Skin of body (tissue), 1 donor: ENCODE measurements at regions not wholly inside any gene's neighbourhood (a gene's known extent, or its start where the extent isn't known, plus 50 kb on each side); places are given as distances from the start of the nearest gene placed in this dataset.

Experiments
- DNase-seq: peaks from one replicate; lab custom pipeline; 2025; lab: John Stamatoyannopoulos, UW

- peak; percentile 70 for DNase-seq
Measured at GRCh38 chr14:61941421-61942150, 179.4 kb downstream of the SNAPC1 start.

DNA sequence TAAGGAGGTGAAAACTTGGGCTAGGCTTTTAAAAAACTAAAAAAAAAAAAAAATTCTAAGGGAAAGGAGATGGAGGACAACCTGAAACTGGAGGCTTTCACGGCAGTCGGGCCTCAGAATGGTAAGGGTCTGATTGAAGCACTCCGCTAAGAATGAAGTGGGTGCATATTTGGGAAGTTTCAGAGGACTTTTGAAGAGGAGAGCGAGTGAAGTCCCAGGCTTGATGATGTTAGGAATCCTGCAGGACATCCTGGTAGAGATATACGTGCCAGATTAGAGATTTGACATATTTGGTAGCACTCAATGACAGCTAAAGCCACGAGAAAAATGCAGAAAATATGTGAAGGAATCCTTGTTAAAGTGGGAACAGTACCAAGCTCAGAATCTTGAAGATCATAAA, 186.2 kb downstream of the SNAPC1 start:
- DNase-seq = no peak

GRCh38 chr14:61950340-61950739, 188.1 kb downstream of the SNAPC1 start:
- no peak for DNase-seq

- DNase-seq = no peak
Measured at GRCh38 chr14:61953602-61954001, 191.4 kb downstream of the SNAPC1 start.

DNA sequence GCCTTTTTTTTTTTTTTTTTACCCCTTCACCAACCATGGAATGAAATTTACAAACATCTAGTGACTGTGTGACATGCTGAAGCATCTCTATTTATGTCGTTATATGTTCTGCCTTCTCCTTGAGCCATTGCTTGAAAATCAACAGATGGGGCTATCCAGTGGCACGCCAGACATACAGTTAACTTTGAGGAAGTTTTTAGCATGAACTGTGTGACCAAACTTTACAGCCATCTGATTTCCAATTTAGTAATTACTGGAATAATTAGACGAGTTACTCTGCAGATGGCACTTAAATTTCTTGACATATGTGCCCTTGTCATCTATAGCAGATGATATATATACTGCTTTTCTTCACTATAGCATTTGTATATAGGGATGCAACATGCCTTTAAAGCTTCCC, 192.1 kb downstream of the SNAPC1 start:
- DNase-seq = no peak

DNA sequence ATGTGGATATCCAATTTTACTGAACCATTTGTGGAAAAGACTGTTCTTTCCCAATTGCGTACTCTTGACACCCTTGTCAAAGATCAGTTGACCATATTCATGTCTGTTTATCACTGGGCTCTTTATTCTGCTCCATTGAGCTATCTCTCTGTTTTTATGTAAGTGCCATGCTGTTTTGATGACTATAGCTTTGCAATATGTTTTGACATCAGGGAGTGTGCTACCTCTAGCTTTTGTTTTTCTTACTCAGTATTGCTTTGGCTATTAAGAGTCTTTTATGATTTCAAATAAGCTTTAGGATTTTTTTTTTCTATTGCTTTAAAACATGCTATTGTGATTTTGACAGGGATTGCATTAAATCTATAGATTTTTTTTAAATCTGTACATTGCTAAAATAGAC, 194.3 kb downstream of the SNAPC1 start:
- DNase-seq = no peak

- no peak for DNase-seq
Measured at GRCh38 chr14:61959348-61959747, 197.1 kb downstream of the SNAPC1 start.

- DNase-seq = no peak
Measured at GRCh38 chr14:61961369-61961768, 199.1 kb downstream of the SNAPC1 start.

DNA sequence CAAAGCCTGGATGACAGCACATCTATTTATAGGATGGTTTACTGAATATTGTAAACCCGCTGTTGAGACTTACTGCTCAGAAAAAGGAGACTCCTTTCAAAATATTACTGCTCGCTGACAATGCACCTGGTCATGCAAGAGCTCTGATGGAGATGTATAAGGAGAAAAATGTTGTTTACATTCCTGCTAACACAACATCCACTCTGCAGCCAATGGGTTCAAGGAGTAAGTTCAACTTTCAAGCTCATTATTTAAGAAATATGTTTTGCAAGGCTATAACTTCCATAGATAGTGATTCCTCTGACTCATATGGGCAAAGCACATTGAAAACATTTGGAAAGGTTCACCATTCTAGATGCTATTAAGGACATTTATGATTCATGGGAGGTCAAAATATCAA, 201.7 kb downstream of the SNAPC1 start:
- DNase-seq = no peak

DNA sequence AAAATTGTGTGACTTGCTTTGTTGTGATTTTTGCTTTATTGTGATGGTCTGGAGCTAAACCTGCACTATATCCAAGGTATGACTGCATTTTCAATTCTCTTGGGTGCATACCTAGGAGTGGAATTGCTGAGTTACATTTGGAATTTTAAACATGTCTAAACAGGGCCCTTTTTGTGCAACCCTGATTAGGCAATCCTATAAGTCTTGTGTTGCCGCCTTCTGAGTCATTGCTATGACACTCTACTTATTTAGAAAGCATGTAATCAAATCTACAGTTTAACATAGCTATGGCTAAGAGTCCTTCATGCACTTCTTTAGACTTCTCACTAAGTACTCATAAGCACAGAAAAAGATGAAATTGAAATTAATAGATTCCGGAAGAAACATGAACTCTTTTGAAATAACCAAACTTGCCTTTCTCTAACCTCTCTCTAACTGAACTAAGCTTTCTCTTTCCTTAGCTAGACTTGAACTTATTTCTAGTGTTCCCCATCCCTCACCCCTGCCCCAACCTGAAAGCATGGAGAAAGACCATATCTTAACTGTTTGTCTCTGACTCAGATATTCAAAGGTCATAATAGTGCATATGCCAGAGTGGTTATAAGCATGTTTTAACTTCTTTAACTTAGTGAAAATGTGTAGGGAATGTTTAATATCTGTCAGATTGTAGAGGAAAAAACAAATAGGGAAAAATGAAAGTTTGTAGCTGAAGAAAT, 203.0 kb downstream of the SNAPC1 start:
- DNase-seq = no peak

GRCh38 chr14:61968207-61968606, 206.0 kb downstream of the SNAPC1 start:
- DNase-seq = no peak

GRCh38 chr14:61972711-61973110, 210.5 kb downstream of the SNAPC1 start:
- DNase-seq = no peak

DNA sequence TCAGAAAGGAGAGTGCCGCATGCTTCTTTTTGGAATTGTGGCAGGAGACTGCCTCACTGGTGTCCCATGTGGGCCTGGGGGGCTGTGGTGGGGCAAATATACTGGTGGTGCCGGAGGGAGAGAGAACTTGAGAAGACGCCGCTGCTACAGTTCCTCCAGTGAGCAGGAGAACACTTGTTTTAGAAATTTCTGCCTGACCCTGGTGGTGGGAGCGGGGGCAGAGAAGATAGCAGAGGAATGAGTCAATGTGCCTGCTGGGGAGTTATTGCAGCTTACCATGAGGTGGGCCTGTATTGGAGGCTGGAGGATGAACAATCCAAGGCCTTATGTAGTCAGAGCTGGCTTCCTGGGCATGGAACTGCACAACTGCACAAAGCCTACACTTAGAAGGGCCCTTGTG, 211.8 kb downstream of the SNAPC1 start:
- no peak for DNase-seq

DNA sequence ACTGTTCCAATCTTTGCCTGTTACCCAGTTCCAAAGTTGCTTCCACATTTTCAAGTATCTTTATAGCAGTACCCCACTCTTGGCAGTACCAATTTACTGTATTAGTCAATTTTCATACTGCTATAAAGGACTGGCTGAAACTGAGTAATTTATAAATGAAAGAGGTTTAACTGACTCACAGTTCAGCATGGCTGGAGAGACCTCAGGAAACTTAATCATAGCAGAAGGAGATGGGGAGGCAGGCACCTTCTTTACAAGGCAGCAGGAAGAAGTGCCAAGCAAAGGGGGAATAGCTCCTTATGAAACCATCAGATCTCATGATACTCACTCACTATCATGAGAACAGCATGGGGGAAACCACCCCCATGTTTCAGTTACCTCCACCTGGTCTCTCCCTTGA, 215.0 kb downstream of the SNAPC1 start:
- DNase-seq = no peak

DNA sequence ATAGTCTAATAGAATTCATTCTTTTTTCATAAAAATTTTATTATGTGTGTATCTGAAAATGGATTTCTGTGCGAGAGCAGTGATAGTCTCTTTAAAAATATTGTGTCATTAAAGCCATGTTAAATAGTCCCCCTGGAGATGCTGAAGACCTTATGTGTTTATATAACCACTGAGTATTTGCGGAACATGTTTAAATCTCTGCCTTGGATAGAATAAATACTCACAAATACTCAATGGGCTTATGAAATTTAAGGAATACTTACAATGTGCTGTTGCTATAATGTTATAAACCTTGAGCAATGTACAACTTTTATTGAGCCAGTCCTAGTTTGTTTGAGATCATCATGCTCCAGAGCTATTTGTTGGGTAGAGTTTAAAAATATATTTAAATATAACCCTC, 226.0 kb downstream of the SNAPC1 start:
- DNase-seq = no peak

- DNase-seq = no peak
Measured at GRCh38 chr14:61992139-61992538, 229.9 kb downstream of the SNAPC1 start.

DNA sequence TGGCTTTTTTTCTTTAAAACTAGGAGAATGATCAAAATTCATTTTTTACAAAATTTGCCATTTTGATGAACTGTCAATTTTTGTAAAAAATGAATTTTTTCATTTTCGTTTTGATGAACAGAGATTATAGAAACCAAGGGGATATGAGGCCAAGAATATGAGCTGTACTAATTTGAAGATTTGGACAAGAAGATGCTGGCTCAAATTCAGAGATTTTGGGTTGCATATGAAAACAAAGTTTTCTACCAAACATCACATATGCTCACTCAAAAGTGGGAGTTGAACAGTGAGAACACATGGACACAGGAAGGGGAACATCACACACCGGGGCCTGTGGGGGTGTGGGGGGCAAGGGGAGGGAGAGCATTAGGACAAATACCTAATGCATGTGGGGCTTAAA, 230.7 kb downstream of the SNAPC1 start:
- no peak for DNase-seq

DNA sequence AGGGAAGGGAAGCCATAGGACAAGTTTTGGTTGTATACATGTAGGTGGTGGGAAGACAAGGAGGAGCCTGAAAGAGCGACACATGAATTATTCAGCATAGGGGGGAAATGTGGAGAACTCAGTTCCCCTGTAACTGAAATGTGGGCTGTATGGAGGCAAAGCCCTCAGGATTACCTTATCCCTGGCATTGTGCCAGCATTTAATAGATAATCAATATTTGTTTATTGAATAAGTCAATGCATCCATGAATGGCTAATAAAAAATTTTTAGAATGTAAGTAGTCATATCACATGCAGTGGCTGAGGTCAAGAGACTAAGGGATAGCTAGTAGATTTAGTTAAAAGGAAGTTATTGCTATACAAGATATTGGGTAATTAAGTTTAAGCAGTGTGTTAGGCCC, 232.4 kb downstream of the SNAPC1 start:
- DNase-seq = no peak

GRCh38 chr14:61996753-61997152, 234.5 kb downstream of the SNAPC1 start:
- no peak for DNase-seq

- no peak for DNase-seq
Measured at GRCh38 chr14:61997161-61997560, 234.9 kb downstream of the SNAPC1 start.

DNA sequence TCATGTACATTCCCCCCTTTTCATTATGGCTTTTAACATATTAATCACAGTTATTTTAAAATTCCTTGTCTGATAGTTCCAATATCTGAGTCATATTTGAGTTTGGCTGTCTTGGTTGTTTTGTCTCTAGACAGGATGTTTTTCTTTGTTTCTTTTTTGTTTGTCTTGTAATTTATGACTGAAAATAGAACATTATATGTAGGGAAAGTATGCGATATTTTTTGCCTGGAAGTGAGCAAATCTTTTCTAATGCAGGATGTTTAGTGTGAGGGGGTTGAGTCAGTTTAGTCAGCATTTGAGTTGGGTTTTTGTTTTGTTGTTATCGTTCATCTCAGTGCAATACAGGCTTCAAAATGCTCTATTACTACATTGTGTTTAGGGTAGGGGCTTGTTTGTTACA, 239.7 kb downstream of the SNAPC1 start:
- no peak for DNase-seq

DNA sequence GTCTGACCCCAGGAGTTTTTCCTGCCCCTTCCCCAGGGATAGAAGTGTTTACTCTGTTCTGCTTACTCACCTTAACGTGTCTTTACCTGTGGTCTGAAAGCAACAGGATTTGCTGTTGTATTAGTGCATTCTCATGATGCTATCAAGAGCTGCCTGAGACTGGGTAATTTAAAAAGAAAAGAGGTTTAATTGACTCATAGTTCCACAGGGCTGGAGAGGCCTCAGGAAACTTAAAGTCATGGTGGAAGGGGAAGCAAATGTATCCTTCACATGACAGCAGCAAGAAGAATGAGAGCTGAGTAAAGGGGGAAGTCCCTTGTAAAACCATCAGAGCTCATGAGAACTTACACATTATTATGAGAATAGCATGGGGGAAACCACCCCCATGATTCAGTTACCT, 240.4 kb downstream of the SNAPC1 start:
- DNase-seq = no peak

GRCh38 chr14:62003701-62004100, 241.5 kb downstream of the SNAPC1 start:
- DNase-seq = no peak
